PFSK-1 (cell line): ENCODE measurements at regions not wholly inside any gene's neighbourhood (a gene's known extent, or its start where the extent isn't known, plus 50 kb on each side); places are given as distances from the start of the nearest gene placed in this dataset.

Experiments used
- FOXP2 ChIP-seq: optimal IDR thresholded peaks from 2 replicates; pipeline ENCODE3; 2011; ENCODE audit warnings: borderline replicate concordance, control low read depth, inconsistent platforms; ENCODE audit not compliant: insufficient read depth; ENCODE audit errors: extremely low read length, extremely low read depth
- POLR2AphosphoS5 ChIP-seq: IDR thresholded peaks from 2 replicates; pipeline ENCODE4 v1.6.1; 2012; ENCODE audit warnings: low read depth, mild to moderate bottlenecking, control low read depth, low read length, moderate library complexity
- SIN3A ChIP-seq: IDR thresholded peaks from 2 replicates; pipeline ENCODE4 v1.6.1; 2012; ENCODE audit warnings: mild to moderate bottlenecking, low read length, moderate library complexity, borderline replicate concordance; ENCODE audit not compliant: insufficient read depth
- TAF1 ChIP-seq: IDR thresholded peaks from 2 replicates; pipeline ENCODE4 v1.6.1; 2012; ENCODE audit warnings: low read length, control low read depth, borderline replicate concordance; ENCODE audit not compliant: insufficient read depth
- TF ChIP-seq, protein P1 (sequence below), 2 experiments: IDR thresholded peaks; 2 replicates each; pipeline versions ENCODE4 v1.6.1 to v1.8.0; 2011 to 2012; ENCODE audit warnings: low read depth in 2 of 2, low read length in 2 of 2, control low read depth in 1 of 2, inconsistent platforms in 1 of 2, mild to moderate bottlenecking in 1 of 2, moderate library complexity in 1 of 2; ENCODE audit not compliant: insufficient read depth in 1 of 2

DNA sequence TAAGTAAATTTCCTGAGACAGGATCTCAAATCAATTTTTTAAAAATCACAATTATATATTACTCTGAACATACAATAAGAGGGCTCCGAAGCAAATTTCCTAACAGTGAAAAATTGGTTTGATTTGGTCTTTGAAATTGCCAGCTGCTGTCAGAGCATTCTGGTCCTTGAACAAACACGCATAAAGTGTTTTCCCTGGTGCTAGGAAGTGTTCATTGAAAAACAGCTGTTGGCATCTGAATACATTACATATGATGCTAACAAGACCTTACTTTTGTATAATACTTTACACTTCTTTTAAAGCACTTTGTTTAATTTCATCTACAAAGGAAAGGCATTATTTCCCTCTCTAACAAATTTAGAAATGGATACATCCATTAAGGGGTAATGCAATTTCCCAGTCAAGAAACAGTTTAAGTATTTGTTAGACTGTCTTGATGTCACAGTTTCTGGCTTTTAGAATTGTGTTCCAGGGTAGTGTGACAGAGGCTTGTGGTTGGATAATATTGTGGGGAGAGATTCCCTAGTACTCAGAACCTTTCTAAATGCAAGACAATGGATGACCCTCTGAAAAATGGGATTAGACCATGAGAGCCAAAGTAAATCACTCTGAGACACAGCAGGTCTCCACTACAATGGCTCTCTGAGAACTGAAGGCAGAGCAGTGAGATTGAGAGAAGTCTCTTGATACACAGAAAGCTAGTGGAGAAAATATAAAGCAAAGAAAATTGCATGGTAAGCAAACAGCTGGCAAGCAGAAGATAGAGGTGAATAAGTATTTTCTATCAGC, 299.0 kb downstream of the TRIB2 start:
- TF ChIP-seq POLR2AphosphoS5 (no peak), SIN3A (no peak), FOXP2 (no peak), TAF1 (no peak)
- TF ChIP-seq, protein P1, sequence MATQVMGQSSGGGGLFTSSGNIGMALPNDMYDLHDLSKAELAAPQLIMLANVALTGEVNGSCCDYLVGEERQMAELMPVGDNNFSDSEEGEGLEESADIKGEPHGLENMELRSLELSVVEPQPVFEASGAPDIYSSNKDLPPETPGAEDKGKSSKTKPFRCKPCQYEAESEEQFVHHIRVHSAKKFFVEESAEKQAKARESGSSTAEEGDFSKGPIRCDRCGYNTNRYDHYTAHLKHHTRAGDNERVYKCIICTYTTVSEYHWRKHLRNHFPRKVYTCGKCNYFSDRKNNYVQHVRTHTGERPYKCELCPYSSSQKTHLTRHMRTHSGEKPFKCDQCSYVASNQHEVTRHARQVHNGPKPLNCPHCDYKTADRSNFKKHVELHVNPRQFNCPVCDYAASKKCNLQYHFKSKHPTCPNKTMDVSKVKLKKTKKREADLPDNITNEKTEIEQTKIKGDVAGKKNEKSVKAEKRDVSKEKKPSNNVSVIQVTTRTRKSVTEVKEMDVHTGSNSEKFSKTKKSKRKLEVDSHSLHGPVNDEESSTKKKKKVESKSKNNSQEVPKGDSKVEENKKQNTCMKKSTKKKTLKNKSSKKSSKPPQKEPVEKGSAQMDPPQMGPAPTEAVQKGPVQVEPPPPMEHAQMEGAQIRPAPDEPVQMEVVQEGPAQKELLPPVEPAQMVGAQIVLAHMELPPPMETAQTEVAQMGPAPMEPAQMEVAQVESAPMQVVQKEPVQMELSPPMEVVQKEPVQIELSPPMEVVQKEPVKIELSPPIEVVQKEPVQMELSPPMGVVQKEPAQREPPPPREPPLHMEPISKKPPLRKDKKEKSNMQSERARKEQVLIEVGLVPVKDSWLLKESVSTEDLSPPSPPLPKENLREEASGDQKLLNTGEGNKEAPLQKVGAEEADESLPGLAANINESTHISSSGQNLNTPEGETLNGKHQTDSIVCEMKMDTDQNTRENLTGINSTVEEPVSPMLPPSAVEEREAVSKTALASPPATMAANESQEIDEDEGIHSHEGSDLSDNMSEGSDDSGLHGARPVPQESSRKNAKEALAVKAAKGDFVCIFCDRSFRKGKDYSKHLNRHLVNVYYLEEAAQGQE (IDR thresholded peaks at IDR 0.05; ENCODE audit: insufficient read depth in 1 of 2, low read depth in 2 of 2, low read length in 2 of 2) = no peak

DNA sequence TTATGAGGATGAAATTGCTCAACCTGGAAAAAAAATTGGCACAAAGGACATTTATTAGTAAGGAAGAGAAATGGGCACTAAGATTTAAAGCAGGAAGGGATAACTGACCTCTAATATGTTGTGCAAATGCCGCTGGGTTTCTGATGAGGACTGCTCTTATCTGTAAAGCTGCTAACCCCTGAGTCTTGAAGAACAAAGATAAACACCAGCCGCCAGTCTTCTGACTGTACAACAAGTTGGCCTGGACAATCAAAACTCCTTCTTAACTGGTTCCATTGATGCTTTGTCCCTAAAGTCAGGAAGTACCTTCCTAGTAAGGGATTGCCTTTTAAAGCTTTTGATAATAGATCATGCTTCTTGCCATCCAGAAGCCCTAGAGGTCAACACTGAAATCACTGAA, 301.8 kb downstream of the TRIB2 start:
- TF ChIP-seq SIN3A (no peak), FOXP2 (no peak), POLR2AphosphoS5 (no peak), TAF1 (no peak)
- TF ChIP-seq, protein P1 (IDR thresholded peaks at IDR 0.05; ENCODE audit: insufficient read depth in 1 of 2, low read depth in 2 of 2, low read length in 2 of 2) = no peak

DNA sequence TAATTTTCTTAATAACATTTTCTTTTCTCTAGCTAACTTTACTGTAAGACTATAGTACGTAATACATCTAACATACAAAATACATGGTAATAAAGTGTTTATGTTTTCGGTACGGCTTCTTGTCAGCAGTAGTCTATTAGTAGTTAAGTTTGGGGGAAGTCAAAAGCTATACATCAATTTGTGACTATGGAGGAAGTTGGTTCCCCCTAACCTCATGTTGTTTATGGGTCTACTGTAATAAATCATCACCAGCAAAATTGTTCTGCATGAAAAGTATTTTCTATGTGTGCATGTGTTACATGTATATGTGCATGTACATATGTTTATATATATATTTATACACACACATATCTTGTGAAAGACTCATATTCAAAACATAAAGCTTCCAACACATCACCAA, 303.0 kb downstream of the TRIB2 start:
- TF ChIP-seq SIN3A (no peak), TAF1 (no peak), FOXP2 (no peak), POLR2AphosphoS5 (no peak)
- TF ChIP-seq, protein P1 (IDR thresholded peaks at IDR 0.05; ENCODE audit: insufficient read depth in 1 of 2, low read depth in 2 of 2, low read length in 2 of 2) = no peak

DNA sequence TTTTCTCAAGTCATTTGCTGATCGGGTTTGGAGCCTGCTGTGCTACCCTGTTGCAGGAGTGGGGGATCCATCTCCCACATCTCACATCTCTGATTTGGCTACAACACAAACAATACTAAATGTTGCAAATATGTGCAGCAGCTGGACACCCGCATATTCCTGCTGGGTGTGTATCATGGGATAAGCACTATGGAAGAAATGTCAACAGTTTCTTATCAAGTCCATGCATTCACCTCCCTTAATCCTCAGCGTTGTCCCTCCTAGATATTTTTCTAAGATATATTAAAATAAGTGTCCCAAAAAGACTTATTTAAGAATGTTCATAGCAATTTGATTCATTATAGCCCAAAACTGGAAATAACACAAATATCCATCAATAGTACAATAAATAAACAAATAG, 303.7 kb downstream of the TRIB2 start:
- TF ChIP-seq SIN3A = no peak
- TF ChIP-seq, protein P1 (IDR thresholded peaks at IDR 0.05; ENCODE audit: insufficient read depth in 1 of 2, low read depth in 2 of 2, low read length in 2 of 2) = no peak
- TF ChIP-seq POLR2AphosphoS5 = no peak
- TF ChIP-seq TAF1 = no peak
- no peak for TF ChIP-seq FOXP2

DNA sequence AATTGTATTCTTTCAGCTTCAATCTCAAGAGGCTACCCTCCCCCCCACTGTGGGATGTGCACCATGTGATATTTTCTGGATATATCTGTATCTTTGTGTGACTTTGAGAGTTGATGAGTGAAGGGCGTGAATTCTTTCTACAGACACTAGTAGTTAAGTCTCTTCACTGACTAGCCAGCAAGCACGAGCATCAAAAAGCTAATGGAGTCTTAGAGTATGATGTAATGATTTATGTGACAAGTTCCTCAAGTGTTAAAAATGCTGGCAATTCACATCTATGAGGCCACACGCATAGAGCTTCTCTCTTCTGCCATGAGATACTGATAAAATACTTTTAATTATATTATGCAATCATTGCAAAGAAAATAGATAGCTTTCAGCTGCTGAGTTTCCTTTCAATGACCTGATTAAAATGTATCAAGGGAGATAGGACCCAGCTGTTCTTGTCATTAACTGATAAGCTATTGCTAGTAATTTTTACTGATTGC, 304.8 kb downstream of the TRIB2 start:
- TF ChIP-seq SIN3A (no peak), POLR2AphosphoS5 (no peak), FOXP2 (no peak), TAF1 (no peak)
- TF ChIP-seq, protein P1 (IDR thresholded peaks at IDR 0.05; ENCODE audit: insufficient read depth in 1 of 2, low read depth in 2 of 2, low read length in 2 of 2) = no peak
